Erythroblast (primary cell): ENCODE measurements at regions not wholly inside any gene's neighbourhood (a gene's known extent, or its start where the extent isn't known, plus 50 kb on each side); places are given as distances from the start of the nearest gene placed in this dataset.

ENCODE experiments used
- GATA1 ChIP-seq: IDR thresholded peaks from 2 replicates; pipeline ENCODE4 v1.6.1; 2011; ENCODE audit warnings: low read depth, mild to moderate bottlenecking, control low read depth, low read length, moderate library complexity
- POLR2A ChIP-seq: IDR thresholded peaks from 2 replicates; pipeline ENCODE4 v1.6.1; 2011; ENCODE audit warnings: mild to moderate bottlenecking, low read length

DNA sequence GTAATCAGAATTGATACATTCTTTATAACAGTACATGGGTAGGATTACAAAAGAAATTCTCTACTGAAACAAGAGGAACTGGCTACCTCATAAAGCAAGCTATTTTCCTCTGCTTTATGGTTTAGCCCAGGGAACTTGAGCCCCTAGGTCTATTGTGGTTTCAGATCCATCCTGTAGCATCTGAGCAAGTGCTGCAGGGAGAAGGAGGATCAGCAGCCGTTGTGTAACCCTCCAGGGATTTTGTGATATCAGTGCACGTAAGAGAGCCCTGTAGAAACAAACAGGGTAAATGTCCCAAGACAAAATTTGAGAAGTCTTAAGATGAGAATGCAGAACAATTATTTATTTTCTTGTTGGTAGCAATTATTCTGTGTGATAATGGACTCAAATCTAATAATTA, 165.2 kb upstream of the DEFB112 start:
- TF ChIP-seq POLR2A (no peak), GATA1 (no peak)
